ELR (cell line): ENCODE measurements at regions not wholly inside any gene's neighbourhood (a gene's known extent, or its start where the extent isn't known, plus 50 kb on each side); places are given as distances from the start of the nearest gene placed in this dataset.
"Not testable (repeated sequence)": the region's sequence is repeated elsewhere in the genome, so short reads cannot be mapped to it uniquely, and the experiment has no call there.

Source experiments
- DNase-seq: peaks from one replicate; pipeline ENCODE4 v3.0.0-alpha.2; 2015; ENCODE audit warnings: low read depth

DNA sequence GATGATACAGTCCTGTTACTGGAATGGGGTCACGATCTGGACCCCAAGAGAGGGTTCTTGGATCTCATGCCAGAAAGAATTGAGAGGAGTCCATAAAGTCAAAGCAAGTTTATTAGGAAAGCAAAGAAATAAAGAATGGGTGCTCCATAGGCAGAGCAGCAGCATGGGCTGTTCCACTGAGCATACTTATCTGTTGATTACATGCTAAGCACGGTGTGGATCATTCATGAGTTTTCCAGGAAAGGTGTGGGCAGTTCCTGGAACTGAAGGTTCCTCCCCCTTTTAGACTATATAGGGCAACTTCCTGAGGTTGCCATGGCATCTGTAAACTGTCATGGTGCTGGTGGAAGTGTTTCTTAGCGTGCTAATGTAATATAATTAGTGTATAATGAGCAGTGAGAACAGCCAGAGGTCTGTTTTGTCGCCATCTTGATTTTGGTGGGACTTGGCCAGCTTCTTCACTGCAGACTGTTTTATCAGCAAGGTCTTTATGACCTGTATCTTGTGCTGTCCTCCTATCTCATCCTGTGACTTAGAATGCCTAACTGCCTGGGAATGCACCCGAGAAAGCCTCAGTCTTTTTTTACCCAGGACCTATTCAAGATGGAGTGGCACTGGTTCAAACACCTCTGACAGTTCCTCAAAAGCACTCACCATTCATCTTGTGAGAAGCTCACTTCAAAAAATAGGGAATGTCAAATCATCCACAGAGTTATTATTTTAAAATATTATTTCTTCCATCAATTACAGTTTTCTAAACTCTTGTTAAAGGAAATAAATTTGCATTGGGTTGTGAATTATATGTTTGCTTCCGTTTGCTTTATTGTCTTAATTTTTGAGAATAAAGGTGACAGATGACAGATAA lies 1358.8 kb upstream of the TMEM132C start:
- no peak for DNase-seq

DNA sequence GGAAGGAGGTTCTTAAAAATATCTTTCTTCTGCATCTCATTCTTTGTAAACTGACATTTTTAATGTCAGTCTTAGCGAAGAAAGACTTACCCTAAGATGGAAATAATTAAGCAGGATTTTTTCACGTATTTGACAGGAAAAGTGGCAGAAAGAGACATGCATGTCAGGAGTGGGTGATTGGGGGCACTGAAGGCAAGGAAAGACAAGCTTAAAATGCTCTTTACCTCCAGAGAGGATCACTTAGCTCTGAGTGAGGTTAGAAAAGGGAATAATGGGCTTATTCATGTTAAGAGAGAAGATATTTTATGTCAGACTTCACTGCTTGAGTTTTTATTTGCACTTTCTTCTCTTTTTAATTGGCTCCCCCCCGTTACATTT lies 1358.2 kb upstream of the TMEM132C start:
- no peak for DNase-seq

DNA sequence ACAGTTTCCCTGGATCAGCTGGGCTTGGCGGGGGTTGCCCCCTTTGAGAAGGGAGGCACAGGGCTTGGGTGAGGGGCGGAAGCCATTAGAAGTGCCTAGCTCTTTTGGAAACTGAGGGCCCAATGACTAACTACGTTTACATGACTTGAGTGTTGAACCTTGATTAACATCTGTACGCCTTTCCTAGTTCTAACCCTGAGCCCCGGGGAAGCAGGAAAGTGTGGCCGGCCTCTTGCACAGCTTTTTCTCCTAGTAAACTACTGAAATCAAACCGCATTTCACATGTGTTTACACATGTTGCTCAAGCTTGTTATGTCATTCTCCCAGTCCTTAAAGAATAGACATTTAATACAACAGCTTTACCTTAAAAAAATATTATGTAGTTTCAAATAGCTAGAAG lies 1356.4 kb upstream of the TMEM132C start:
- DNase-seq: no peak

DNA sequence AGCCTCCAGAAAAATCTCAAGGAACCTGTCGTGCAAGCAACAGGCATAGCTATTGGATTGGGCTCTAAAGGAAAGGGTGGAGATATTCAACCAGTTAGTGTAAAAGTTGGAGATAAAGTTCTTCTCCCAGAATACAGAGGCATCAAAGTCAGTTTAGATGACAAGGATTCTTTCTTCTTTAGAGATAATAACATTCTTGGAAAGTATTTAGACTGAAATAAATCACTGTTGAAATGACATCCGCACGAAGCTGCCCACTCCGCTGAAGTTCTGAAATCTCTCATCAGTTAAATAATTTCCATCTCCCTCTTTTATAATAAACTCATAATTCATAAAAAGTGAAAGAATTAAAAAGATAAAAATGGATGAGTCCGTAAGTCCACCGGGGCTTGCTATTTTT lies 1354.9 kb upstream of the TMEM132C start:
- DNase-seq: no peak

DNA sequence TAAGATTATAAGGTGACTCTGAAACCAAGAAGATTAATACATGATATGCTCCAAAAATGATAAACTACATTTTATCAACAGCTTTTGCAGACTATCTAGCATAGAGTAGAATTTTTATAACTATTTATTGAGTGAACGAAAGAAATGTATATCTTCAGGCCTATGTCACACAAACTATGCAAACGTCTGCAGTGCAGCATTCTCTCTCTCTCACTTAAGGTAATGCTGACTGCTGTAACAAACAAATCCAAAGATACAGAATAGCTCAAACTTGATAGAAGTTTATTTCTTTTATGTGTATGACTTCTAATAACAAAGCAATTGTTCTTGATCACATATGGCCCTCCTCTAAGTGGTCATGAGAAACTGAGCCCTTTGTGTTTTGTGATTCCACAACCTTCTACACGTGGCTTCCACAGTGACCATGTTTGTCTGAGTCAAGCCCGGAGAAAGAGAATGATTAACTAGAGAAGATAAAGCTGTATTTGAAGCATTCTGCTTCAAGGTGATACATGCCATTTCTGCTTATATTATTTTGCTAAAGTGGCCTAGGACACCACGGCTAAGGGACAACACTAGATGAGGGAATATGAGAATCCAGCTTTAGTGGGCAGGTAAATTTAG lies 1352.7 kb upstream of the TMEM132C start:
- DNase-seq: no peak

DNA sequence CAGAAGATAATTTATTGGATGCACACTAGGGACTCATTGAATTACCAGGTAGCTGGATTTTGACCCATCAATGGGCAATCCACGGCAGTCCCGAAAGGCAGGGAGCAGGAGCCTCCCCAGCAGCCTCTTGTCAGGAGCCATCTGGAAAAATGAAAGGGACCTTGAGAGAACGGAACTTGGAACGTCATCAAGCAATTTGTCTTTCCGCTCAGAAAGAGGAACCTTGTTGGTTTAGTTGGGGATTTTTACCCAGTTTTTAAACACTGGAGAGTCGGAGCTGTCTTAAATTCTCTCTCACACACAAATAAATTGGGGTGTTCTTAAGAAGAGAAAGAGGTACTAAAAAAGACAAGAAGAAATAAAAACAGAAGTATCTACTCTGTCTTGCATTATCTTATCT lies 1351.7 kb upstream of the TMEM132C start:
- no peak for DNase-seq

DNA sequence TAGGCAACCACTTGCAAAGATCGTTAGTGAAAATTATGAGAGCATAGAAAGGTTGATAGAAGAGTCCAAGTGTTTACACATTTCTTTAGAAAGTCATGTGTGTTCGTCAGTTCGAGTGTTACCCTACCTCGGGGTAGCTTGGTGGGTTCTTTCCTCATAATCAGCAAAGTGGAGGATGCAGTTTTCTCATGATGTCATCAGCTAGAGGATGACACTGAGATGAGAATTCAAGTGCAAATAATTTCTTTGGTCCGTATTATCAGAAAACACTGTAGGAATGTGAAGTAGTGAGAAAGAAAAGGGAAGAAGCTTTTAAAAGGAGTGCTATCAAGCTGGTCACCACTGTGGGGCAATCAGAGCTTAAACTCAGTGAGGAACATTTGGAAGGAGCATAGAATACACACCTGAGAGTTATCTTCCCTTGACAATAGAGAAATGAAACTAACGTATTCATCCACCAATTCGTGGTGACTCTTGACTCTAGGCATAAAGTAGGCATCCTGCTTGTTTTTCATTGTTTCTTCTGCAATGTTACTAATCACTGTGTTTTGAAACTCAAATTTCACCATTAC lies 1340.9 kb upstream of the TMEM132C start:
- peak; percentile 6 for DNase-seq

DNA sequence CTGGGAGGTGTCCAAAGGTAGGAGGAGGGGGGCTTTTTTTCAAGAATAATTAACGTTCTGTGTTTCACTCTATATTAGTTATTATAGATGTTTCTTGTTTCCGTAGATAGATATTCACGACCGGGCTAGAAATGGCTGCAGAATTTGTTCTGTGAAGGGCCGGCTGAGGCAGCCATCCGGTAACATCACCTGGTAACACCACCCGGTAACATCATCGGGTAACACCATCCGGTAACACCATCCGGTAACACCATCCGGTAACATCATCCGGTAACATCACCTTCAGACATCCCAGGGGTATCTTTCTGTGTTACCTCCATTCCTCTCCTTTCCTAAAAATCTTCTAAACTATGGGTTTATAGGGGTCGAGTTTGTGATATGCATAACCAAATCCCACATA lies 1336.7 kb upstream of the TMEM132C start:
- DNase-seq: no peak

DNA sequence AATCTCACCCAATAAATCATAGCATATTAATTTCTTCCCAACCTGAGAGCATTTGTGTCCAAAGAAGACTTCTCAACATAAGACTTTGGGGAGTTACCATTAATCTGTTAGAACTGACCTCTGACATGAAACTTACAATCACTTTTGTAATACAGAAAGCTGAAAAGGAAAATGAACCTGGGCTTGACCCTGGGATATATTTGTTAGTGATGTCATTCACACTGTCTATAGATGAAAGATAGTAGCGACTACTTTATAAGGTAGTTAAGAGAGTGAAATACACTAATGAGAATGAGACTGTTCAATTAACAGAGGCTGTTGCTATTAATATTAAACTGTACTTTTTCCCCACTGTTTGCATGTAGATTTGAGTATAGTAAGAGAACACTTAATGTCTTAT lies 1334.8 kb upstream of the TMEM132C start:
- no peak for DNase-seq

DNA sequence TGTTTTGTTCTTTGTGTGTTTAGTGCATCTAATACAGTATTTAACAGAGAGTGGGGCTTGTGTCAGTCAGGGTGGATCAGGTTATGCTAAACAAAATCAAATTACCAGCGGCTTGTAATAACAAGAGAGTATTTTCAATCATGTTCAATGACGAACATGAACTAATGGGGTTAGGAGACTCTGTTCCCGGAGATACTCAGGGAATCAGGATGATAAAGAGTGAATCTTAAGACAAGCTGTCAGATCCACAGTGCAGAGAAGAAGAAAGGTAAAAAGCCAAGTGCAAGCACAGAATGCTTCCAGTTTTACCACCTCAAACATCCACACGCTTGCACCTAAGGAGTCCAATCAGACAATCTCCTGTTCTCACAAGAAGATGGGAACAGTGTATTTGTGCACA lies 1331.5 kb upstream of the TMEM132C start:
- DNase-seq: no peak

DNA sequence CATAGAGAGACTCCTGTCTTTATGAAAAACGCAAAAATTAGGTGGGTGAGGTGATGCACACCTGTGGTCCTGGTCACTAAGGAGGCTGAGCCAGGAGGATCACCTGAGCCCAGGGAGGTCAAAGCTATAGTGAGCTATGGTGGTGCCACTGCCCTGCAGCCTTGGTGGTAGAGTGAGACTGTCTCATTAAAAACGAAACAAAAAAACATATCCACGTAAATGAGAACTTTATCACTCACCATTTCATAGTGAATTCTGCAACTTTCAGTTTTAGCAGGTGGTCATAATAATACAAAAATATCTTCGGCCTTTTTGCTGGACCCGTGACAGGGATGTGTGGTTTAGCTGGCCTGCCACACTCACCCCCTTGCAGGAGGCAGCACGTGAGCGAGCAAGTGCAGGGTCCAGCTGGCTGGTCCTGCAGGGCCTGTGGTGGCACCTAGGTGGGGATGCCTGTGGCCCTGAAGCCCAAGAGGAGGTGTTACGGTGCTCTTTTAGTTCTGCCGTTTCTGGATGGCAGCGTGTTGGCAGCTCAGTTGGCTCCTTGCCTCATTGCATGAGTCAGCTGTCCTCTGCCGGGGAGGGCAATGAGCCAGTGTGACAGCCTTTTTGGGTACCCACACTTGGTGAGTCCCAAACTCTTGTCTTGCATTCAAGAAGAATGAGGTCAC lies 1330.7 kb upstream of the TMEM132C start:
- peak; percentile 2 for DNase-seq

DNA sequence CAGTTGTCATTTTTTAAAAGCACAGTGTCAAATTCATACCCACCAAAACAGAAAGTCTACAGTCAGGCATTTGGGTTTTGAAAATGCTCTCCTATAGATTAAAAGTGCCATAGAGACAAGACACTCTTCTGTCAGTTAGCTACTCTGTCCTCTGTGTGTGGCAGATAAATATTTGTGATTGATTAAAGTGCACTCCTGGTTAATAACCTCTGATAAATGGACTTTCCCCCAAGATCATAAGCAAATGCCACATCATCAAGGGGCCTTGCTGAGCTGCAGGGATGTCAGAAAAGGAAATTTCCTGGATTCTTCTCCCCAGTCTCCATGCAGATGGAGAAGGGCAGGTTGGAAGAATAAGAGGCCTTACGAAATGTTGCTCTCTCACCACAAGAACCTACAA lies 1329.5 kb upstream of the TMEM132C start:
- no peak for DNase-seq

DNA sequence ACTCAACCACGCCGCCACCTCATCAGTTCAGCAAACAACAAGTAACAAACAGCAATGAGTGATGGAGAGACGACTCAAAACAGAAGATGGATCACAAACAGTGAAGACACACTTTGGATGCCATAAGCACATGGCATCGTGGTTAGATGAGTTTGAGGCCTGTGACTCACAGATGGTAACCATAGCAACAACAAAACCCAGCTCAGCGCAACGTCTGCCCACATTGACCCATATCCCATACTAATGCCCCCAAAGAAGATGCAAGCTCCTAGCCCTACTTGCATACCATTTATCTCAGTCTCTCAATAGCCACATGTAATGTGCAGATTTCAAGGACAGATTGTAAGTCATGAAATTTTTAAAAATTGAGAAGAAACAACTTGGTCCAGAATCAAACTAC lies 1322.3 kb upstream of the TMEM132C start:
- DNase-seq: no peak

DNA sequence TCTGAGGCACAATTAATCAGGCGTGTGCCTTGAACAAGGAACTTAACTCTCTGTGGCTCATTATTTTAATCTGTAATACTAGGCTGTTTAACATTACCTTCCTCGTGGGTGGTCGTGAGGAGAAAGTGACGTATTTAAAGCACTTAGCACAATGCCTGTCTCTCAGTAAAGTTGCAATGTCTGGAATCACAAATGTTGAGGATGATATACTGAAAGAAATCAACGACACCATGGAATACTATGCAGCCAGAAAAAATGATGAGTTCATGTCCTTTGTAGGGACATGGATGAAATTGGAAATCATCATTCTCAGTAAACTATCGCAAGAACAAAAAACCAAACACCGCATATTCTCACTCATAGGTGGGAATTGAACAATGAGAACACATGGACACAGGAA lies 1320.0 kb upstream of the TMEM132C start:
- DNase-seq: not testable (repeated sequence)

DNA sequence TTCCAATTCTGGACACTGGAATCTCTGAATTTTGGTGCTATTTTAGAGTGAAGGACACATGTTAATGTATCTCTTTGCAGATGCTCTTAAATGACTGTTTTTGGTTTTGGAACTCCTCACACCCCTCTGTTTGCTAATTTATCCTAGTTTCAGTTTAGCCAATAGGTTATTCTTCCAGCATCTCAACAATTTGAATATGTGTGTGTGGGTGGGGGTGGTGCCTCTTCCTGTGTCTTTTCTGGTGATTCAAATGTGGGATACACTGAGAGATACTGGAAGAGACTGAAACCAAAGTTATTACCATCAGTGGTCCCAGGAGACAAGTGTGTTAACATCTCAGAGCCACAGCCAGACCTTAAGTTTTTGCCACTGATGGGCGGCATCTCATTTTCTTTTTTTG lies 1317.4 kb upstream of the TMEM132C start:
- no peak for DNase-seq

DNA sequence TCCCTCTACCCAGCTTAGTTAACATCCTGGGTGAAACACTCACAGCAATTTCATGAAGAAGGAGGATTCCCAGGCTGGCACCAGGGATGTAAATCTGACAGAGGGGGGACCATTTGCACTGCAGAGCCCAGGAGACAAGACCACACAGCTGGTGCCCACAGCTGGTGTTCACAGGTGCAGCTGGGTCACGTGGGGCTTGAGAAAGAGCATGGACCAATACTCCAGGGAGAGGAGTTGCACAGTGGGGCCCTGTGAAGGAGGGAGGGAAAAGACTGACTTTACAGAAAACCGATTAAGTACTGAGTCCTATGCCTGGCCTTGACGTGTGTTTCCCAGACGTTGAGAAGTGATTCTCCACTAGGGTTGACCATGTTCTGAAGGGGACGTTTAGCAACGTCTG lies 1316.7 kb upstream of the TMEM132C start:
- DNase-seq: no peak

DNA sequence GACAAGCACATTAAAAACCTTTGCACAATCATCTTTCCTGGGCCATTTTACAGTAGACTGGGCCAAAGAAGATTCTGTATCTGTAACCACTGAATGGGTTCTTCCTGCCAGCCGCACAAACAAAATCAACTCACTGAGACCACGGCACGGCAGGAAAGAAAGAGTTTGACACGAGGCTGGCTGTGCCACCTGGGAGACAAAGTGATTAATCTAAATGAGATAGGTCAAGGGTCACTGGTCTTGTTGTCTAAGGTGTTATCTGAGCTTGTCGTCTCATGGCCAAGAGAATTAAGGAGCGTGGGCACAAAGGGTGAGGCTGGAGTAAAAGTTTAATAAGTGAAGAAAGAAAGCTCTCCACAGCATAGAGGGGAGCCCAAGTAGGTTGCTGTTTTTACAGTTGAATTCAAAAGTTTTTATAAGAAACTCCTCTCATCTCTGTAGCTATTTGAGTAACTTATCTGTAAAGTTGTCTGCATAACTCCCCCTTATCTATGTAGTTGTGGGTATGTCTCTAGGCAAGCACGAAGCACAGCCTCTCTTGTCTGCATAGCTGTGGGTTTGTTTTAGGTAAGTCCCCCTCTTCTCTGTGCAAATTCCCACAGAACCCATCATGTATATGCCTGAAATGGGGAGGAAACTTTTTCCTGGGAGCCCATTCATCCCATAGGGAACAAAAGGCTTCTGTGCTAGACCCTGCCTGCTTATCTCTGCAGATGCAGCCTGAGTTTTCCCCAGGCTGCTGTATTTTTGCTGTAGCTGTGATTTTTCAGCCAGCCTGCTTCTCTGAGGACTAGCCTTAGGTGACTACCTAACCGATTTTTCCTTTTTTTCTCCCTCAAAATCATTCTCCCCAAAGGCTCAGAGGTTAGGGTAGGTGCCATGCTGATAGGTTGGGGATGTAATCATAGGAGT lies 1314.6 kb upstream of the TMEM132C start:
- no peak for DNase-seq

DNA sequence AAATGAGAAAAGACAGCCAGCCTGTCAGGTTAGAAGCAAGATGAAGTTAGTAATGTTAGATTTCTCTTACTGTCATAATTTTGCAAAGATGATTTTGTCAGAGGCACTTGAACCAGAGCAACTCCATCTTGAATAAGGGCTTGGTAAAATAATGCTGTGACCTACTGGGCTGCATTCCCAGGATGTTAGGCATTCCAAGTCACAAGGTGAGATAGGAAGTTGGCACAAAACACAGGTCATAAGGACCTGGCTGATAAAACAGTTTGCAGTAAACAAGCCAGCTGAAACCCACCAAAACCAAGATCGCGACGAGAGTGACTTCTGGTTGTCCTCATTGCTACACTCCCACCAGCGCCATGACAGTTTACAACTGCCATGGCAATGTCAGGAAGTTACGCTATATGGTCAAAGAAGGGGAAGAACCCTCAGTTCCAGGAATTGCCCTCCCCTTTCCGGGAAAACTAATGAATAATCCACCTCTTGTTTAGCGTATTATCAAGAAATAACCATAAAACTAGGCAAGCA lies 1313.5 kb upstream of the TMEM132C start:
- no peak for DNase-seq

DNA sequence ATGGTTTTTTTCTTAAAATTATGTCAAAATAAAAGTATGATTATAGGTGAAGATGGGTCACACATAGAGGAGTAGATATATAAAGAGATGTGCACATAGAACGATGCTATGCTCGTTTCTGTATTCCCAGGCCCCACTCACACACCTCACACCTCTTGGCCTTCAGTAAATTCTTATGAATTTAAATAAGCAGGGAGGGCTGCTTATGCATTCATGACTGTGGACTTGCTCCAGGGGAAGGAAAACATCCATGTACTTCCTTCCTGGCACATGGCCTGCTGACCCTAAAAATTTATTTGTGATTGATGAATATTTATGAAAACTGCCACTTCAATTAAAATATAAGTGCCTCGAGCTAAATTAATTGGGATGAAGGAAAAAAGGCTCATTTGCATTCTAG lies 1306.7 kb upstream of the TMEM132C start:
- no peak for DNase-seq

DNA sequence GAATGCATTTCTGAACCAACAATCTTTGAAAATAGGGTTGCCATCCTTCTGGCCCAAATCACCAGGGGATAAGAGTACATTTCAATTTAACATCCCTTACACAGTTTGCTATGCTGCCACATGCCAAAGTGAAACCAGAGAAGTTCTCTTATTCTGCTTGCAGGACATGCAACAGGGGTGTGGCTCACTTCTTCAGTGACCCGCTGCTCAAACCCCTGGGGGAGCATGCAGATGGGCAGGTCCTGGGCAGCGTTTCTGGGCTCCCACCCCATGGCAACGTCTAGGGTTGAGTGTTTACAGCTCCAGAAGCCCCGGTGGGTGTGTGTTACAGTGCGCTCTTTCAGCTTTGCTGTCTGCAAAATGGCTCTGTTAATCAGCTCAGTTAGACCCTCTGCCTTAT lies 1306.3 kb upstream of the TMEM132C start:
- no peak for DNase-seq

DNA sequence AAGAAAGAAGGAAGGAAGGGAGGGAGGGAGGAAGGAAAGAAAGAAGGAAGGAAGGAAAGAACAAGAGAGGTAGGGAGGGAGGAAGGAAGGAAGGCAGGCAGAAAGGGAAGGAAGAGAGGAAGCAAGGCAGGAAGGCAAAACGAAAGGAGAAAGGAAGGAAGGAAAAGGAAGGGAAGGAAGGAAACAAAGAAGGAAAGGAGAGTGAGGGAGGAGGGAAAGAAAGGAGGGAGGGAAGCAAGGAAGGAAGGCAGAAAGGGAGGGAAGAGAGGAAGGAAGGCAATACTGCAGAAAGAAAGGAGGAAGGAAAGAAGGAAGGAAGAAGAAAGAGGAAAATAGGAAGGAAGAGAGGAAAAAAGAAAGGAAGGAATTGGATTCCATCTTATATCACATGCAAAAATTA lies 1303.1 kb upstream of the TMEM132C start:
- no peak for DNase-seq

DNA sequence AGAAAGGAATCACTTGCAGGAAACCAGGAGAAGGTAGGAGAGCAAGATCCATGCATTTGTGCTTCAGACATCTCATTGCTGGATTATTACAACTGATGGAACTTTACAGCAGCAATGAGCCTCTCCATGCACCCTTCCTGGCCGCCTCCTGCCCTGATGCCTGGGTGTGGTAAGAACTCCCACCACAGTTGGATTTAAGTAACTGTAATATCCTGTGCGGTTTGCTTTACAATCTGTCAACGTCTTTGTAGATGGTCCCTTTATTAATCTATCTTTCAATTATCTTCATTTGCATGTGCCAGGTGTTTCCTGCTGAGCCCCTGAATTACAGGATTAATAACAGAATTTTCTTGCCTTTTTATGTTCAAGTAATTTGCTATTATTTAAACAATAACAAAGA lies 1300.5 kb upstream of the TMEM132C start:
- DNase-seq: no peak
